Mesenchymal stem cell (in vitro differentiated cells and primary cell): ENCODE measurements at regions not wholly inside any gene's neighbourhood (a gene's known extent, or its start where the extent isn't known, plus 50 kb on each side); places are given as distances from the start of the nearest gene placed in this dataset.

Experiments used
- DNase-seq: peaks from one replicate; pipeline ENCODE4 v3.0.0-alpha.2; 2013
- H2AFZ ChIP-seq: one replicate; pipeline ENCODE4 v1.6.1; 2013; ENCODE audit warnings: low read depth, mild to moderate bottlenecking, control low read depth, inconsistent platforms, low read length, moderate library complexity
- H2AK5ac ChIP-seq: 2 replicates; pipeline ENCODE4 v1.6.1; 2013; ENCODE audit warnings: low read length, moderate library complexity, mild to moderate bottlenecking, inconsistent platforms; ENCODE audit not compliant: severe bottlenecking
- H2BK120ac ChIP-seq: one replicate; pipeline ENCODE4 v1.6.1; 2013; ENCODE audit warnings: low read depth, mild to moderate bottlenecking, inconsistent platforms, low read length, moderate library complexity
- H2BK12ac ChIP-seq, 2 experiments: one replicate each; pipeline ENCODE4 v1.6.1; 2013; ENCODE audit warnings: inconsistent platforms in 2 of 2, low read length in 2 of 2, mild to moderate bottlenecking in 2 of 2, moderate library complexity in 2 of 2, control low read depth in 1 of 2
- H2BK15ac ChIP-seq: one replicate; pipeline ENCODE4 v1.6.1; 2013; ENCODE audit warnings: mild to moderate bottlenecking, low read depth, inconsistent platforms; ENCODE audit not compliant: poor library complexity, severe bottlenecking
- H2BK5ac ChIP-seq: 2 replicates; pipeline ENCODE4 v1.6.1; 2013; ENCODE audit warnings: low read depth, mild to moderate bottlenecking, low read length, control low read depth, inconsistent platforms; ENCODE audit not compliant: poor library complexity, severe bottlenecking
- H3K14ac ChIP-seq, 2 experiments: one replicate each; pipeline ENCODE4 v1.6.1; 2013; ENCODE audit warnings: inconsistent platforms in 2 of 2, low read length in 2 of 2, control low read depth in 1 of 2, mild to moderate bottlenecking in 1 of 2, moderate library complexity in 1 of 2
- H3K18ac ChIP-seq, 2 experiments: one replicate each; pipeline ENCODE4 v1.6.1; 2013; ENCODE audit warnings: inconsistent platforms in 2 of 2, low read length in 2 of 2, control low read depth in 1 of 2, low read depth in 1 of 2, mild to moderate bottlenecking in 1 of 2
- H3K23ac ChIP-seq, 2 experiments: one replicate each; pipeline ENCODE4 v1.6.1; 2013; ENCODE audit warnings: inconsistent platforms in 2 of 2, low read length in 2 of 2, mild to moderate bottlenecking in 2 of 2, moderate library complexity in 2 of 2, control low read depth in 1 of 2
- H3K27ac ChIP-seq: 2 replicates; pipeline ENCODE4 v1.5.1; 2013; ENCODE audit warnings: mild to moderate bottlenecking, moderate library complexity, low read length, control low read depth, inconsistent platforms; ENCODE audit not compliant: poor library complexity, severe bottlenecking
- H3K27me3 ChIP-seq, 2 experiments: 2 replicates each; pipeline versions ENCODE4 v1.6.1 to v1.7.0; 2013; ENCODE audit warnings: low read length in 2 of 2, mild to moderate bottlenecking in 2 of 2, moderate library complexity in 2 of 2, control low read depth in 1 of 2, inconsistent platforms in 1 of 2; ENCODE audit not compliant: control insufficient read depth in 1 of 2, insufficient read depth in 1 of 2
- H3K36me3 ChIP-seq, 2 experiments: 2 replicates each; pipeline versions ENCODE4 v1.6.1 to v1.7.0; 2013; ENCODE audit warnings: low read length in 2 of 2, control low read depth in 1 of 2, inconsistent platforms in 1 of 2, low read depth in 1 of 2, mild to moderate bottlenecking in 1 of 2; ENCODE audit not compliant: insufficient read depth in 2 of 2, control insufficient read depth in 1 of 2
- H3K4ac ChIP-seq, 2 experiments: one replicate each; pipeline ENCODE4 v1.6.1; 2013; ENCODE audit warnings: inconsistent platforms in 2 of 2, low read length in 2 of 2, mild to moderate bottlenecking in 2 of 2, moderate library complexity in 2 of 2, control low read depth in 1 of 2, low read depth in 1 of 2
- H3K4me1 ChIP-seq: 2 replicates; pipeline ENCODE4 v1.6.1; 2013; ENCODE audit warnings: low read depth, low read length, control low read depth; ENCODE audit not compliant: control insufficient read depth, insufficient read depth
- H3K4me2 ChIP-seq: 2 replicates; pipeline ENCODE4 v1.6.1; 2013; ENCODE audit warnings: low read length, mild to moderate bottlenecking, inconsistent platforms; ENCODE audit not compliant: poor library complexity, severe bottlenecking
- H3K4me3 ChIP-seq, 2 experiments: 2 replicates each; pipeline versions ENCODE4 v1.5.1 to v1.7.0; 2013; ENCODE audit warnings: low read length in 2 of 2, mild to moderate bottlenecking in 2 of 2, control low read depth in 1 of 2, low read depth in 1 of 2; ENCODE audit not compliant: insufficient read depth in 1 of 2
- H3K79me1 ChIP-seq: replicated peaks from 2 replicates; pipeline ENCODE4 v1.6.1; 2013; ENCODE audit warnings: mild to moderate bottlenecking, control low read depth, low read length, inconsistent platforms; ENCODE audit not compliant: poor library complexity, severe bottlenecking
- H3K9ac ChIP-seq: 2 replicates; pipeline ENCODE4 v1.7.0; 2013; ENCODE audit warnings: mild to moderate bottlenecking, low read length, moderate library complexity
- H3K9me3 ChIP-seq: 2 replicates; pipeline ENCODE4 v1.7.0; 2013; ENCODE audit warnings: mild to moderate bottlenecking, low read length; ENCODE audit not compliant: control insufficient read depth
- H4K8ac ChIP-seq: one replicate; pipeline ENCODE4 v1.6.1; 2013; ENCODE audit warnings: inconsistent platforms, mild to moderate bottlenecking, low read length, moderate library complexity
- H4K91ac ChIP-seq: one replicate; pipeline ENCODE4 v1.6.1; 2013; ENCODE audit warnings: mild to moderate bottlenecking, low read length, inconsistent platforms
- WGBS: methylation state at CpG from one replicate; pipeline ENCODE4 v1.1.7; 2013; ENCODE audit warnings: mixed read lengths; 5-methylcytosine and 5-hydroxymethylcytosine counted together

DNA sequence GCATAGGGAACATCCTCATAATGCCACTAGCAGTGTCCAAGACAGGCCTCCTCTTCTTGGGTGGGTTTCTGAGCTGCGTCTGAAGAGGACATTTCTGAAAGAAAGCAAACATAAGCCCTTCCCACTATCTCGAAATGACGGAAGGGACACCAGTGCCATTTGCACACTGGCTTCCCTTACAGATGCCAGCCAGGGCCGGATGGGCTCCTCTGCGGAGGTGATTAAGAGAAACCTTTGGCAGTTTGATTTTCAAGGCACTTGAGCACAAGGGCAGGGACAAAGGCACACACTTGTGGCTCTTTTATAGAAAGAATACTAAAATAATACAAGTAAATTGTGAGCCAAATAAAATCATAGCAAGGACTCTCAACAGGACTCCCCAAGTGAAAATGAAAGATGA lies 106.6 kb upstream of the CELF2 start:
- no peak overlapping the region for H3K4ac ChIP-seq
- H3K23ac ChIP-seq, result no peak overlapping the region
- H3K18ac ChIP-seq, result no peak overlapping the region
- H3K9me3 ChIP-seq, result no peaks in the 10 kb centered on the region
- no peaks in the 10 kb centered on the region for H3K36me3 ChIP-seq
- no peak overlapping the region for H3K14ac ChIP-seq
- no peak overlapping the region for H4K8ac ChIP-seq
- no peak overlapping the region for H2BK12ac ChIP-seq
- no peak overlapping the region for H2AFZ ChIP-seq
- H3K4me1 ChIP-seq, result peaks cover 2% of the 10 kb centered on the region
- 83% methylated on average over 5 of the region's 5 CpGs for WGBS
- DNase-seq, result no peak
- peak overlapping the region; percentile 36 for H3K4me2 ChIP-seq
- H3K9ac ChIP-seq, result peak overlapping the region; percentile 89
- no peaks in the 10 kb centered on the region for H3K79me1 ChIP-seq
- no peak overlapping the region for H2BK5ac ChIP-seq
- H4K91ac ChIP-seq, result no peak overlapping the region
- no peaks in the 10 kb centered on the region for H3K27me3 ChIP-seq
- H2AK5ac ChIP-seq, result peak overlapping the region; percentile 14
- H3K4me3 ChIP-seq, result peak overlapping the region in 1 of 2 experiments; percentile 67
- peak overlapping the region; percentile 81 for H3K27ac ChIP-seq
- no peak overlapping the region for H2BK120ac ChIP-seq
- H2BK15ac ChIP-seq, result no peak overlapping the region

DNA sequence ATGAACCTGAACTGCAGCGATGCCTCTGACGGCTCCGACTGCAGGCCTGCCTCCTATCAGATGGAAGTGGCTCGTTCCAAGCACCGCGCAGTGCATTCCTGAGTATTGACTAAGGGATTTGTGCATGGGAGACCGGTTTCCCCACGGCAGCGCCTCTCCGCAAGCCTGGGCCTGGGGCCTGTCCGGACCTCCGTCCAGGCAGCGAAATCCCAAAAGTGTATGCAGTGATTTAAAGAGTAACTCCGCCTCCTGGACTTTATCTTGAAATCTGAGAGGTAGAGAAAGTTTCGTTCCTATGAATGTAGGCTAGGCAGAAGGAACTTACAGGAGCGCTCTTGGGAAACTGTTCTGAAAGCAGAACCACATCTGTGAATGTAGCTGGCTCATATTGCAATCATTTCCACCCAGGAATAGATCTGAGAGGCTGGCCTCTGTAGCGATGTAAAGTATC lies 106.2 kb upstream of the CELF2 start:
- Histone ChIP-seq H2AK5ac (no peak overlapping the region), H3K36me3 (no peaks in the 10 kb centered on the region), H3K23ac (no peak overlapping the region), H4K91ac (no peak overlapping the region), H2BK15ac (no peak overlapping the region), H3K18ac (no peak overlapping the region), H3K79me1 (no peaks in the 10 kb centered on the region), H3K4ac (no peak overlapping the region), H3K4me1 (peaks cover 2% of the 10 kb centered on the region), H3K14ac (no peak overlapping the region), H2BK120ac (no peak overlapping the region), H3K27me3 (no peaks in the 10 kb centered on the region), H3K27ac (peak overlapping the region; percentile 91), H2BK12ac (no peak overlapping the region), H2BK5ac (no peak overlapping the region), H3K4me2 (peak overlapping the region; percentile 28), H2AFZ (no peak overlapping the region), H3K4me3 (peak overlapping the region in 1 of 2 experiments; percentile 67), H3K9me3 (no peaks in the 10 kb centered on the region), H4K8ac (no peak overlapping the region), H3K9ac (peak overlapping the region; percentile 89)
- peak; percentile 92 for DNase-seq
- WGBS, result 21% methylated on average over 16 of the region's 17 CpGs

GRCh38 chr10:10914144-10914543 lies 103.5 kb upstream of the CELF2 start:
- H2BK120ac ChIP-seq, result no peak overlapping the region
- H3K36me3 ChIP-seq, result no peaks in the 10 kb centered on the region
- WGBS, result 80% methylated on average over 1 of the region's 4 CpGs
- no peaks in the 10 kb centered on the region for H3K27me3 ChIP-seq
- peaks cover 2% of the 10 kb centered on the region for H3K4me1 ChIP-seq
- no peak overlapping the region for H2AK5ac ChIP-seq
- no peak overlapping the region for H3K23ac ChIP-seq
- H2AFZ ChIP-seq, result no peak overlapping the region
- no peaks in the 10 kb centered on the region for H3K9me3 ChIP-seq
- no peak overlapping the region for H3K4me2 ChIP-seq
- no peaks in the 10 kb centered on the region for H3K79me1 ChIP-seq
- H3K4ac ChIP-seq, result no peak overlapping the region
- no peak overlapping the region for H3K9ac ChIP-seq
- no peak for DNase-seq
- no peak overlapping the region for H3K18ac ChIP-seq
- no peak overlapping the region for H3K4me3 ChIP-seq
- H3K14ac ChIP-seq, result no peak overlapping the region
- H4K91ac ChIP-seq, result no peak overlapping the region
- H4K8ac ChIP-seq, result no peak overlapping the region
- H2BK5ac ChIP-seq, result no peak overlapping the region
- H3K27ac ChIP-seq, result no peak overlapping the region
- no peak overlapping the region for H2BK12ac ChIP-seq
- H2BK15ac ChIP-seq, result no peak overlapping the region

DNA sequence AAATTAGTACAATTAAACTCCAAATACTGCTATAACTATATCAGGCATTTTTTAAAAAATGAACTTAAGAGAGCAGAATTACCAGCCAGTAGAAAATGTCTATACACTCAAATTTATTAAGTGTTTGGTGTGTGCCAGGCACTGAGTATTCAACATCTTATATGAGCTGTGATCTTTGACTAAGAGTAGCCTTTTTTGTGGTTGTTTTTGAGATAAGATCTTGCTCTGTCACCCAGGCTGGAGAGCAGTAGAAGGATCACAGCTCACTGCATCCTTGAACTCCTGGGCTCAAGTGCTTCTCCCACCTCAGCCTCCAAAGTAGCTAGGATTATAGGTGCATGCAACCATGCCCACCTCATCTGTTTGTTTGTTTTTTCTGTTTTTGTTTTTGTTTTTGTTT lies 102.5 kb upstream of the CELF2 start:
- Histone ChIP-seq H2BK15ac (no peak overlapping the region), H4K91ac (no peak overlapping the region), H3K27me3 (no peaks in the 10 kb centered on the region), H3K14ac (no peak overlapping the region), H2AK5ac (no peak overlapping the region), H2BK12ac (no peak overlapping the region), H3K9me3 (no peaks in the 10 kb centered on the region), H2AFZ (no peak overlapping the region), H4K8ac (no peak overlapping the region), H3K4ac (no peak overlapping the region), H3K23ac (no peak overlapping the region), H3K9ac (no peak overlapping the region), H3K4me1 (peaks cover 2% of the 10 kb centered on the region), H2BK120ac (no peak overlapping the region), H3K18ac (no peak overlapping the region), H3K4me3 (no peak overlapping the region), H3K27ac (no peak overlapping the region), H3K36me3 (no peaks in the 10 kb centered on the region), H3K79me1 (no peaks in the 10 kb centered on the region), H2BK5ac (no peak overlapping the region), H3K4me2 (no peak overlapping the region)
- DNase-seq, result peak; percentile 9
